GM18519 (cell line): ENCODE measurements at regions not wholly inside any gene's neighbourhood (a gene's known extent, or its start where the extent isn't known, plus 50 kb on each side); places are given as distances from the start of the nearest gene placed in this dataset.

Experiments
- ATAC-seq: cut with Tn5 transposase; IDR thresholded peaks from one replicate; pipeline ENCODE4 v1.9.1; 2021; ENCODE audit warnings: mild to moderate bottlenecking, moderate library complexity; ENCODE audit not compliant: unreplicated experiment, low FRiP score

DNA sequence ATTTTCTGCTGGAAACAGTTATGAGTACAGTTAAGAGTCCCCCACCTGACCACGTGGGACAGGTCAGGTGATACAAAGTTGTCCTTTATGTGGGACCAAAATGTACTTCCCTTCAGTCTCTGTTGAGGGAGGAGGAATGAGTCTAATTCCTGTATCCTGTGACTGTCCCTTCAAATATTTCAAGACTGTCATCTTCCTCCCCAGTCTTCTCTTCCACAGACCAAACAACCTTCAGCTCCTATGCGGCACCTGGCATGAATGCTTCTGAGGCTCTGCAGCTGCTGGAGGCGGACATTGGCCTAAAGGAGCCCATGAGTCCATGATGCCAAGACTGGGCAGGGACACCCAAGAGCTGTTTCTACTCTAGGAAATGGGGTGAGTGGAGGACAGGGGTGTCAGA lies 72.1 kb upstream of the SIM2 start:
- ATAC-seq, result no peak

DNA sequence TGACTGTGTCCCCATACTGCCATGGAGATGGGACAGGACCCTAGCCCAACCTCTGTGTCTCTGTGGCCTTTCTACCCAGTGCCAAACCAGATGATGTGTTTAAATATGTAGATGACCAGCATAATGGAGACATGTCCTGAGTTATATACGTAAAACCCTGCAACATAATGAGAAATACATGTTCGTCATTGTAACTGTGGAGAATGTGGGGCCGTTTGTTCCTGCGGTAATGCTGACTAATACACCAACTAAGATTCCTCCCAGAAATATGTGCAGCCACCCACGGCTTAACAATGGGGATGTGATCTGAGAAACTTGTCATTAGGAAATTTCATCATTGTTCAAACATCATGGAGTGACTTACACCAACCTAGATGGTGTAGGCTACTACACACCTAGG lies 71.7 kb upstream of the SIM2 start:
- no peak for ATAC-seq

DNA sequence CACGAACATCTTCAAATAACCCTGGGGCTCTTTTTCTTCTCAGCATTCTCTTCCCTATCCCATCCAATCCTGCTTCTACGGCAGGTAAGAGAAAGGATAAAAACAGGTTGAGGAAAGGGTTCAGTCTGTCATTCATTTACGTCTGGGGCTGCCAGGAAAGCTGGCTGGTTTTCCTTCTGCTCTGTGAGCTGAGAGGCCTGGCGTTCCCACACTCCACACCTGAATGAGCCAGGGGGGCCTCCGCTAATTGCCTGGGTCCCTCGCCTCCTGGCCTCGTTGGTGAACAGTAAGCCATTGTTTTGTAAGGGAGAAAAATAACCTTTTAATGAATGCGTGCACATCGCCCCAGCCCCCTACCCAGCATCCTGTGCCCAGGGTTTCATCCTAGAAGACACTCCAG lies 70.8 kb upstream of the SIM2 start:
- no peak for ATAC-seq

DNA sequence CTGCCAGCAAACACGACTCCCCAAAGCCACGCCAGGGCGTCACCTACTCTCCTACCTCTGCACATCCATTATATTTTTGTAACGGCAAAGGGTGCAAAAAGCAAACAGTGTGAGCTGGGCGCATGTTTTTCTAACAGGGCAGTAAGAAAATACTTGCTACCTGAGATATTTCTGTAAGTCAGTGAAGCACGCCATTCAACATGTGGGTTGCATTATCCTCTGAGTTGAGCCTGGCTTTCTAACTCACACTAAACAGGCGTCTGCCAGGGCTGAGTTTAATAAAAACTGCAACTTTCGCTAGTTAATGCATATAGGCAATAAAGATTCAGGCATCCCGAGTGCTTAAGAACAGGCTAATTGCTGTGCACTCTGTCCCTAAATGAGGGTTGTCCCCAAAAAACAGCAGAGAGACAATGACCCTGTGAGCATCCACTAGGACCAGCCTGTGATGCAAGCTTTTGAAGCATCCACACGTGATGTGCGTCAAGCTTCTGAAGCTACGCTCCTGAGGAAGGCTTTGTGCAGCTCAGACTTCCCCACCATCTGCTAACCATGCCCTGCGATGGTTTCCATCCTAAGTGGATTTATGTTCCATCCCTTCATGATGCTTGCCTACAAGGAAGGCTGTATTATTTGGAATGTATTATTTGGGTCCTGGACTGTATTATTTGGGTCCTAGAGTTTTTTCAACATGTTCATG lies 70.0 kb upstream of the SIM2 start:
- ATAC-seq, result no peak

DNA sequence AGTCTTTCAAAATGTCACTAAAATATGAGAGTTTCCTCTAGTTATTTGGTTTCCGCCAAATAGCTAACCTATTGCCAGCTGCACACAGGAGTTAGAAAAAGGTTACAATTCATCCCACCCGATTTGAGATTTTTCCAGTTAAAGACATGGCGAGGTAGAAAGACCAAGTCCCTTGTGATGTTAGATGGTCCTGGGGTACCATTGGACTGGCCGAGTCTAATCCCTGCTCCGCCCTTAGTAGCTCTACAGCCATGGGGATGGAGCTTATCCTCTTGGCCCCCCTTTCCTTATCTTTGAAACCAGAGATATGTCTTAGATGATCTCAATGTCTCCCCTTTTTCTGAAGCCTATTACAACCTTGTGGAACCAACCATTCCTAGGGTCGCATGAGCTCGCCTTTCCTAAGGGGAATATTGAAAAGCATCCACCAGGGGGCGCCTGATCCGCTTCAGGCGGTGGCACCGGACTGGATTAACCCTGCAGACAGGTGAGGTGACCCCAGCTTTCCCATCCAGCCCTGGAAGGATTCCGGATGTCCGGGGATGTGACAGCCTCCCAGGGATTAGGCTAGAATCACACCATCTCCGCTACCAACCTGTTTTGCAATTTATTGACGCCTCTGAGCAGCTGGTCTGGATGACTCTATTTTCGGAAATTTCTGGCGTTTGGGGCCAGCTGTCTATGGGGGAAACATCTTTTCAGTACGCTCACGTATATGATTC lies 68.3 kb upstream of the SIM2 start:
- no peak for ATAC-seq

DNA sequence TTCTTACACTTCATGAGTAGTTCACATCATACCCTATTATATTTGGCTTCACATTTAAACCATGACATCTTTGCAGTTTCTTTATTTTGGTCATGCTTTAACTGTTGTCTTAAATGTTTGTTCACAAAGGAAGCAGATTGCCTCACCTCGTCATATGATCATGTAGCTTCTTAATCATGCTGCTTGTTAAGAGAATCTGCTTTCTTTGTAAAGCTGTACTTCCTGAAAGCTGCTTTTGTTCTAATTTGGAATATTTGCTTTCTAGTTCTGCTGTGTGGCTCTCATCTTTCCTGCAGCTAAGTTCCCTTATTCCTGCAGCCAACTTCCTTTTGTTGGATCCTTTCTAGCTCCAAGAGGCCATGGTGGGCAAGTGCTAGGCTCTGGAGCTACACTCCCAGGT lies 62.9 kb upstream of the SIM2 start:
- ATAC-seq, result no peak

DNA sequence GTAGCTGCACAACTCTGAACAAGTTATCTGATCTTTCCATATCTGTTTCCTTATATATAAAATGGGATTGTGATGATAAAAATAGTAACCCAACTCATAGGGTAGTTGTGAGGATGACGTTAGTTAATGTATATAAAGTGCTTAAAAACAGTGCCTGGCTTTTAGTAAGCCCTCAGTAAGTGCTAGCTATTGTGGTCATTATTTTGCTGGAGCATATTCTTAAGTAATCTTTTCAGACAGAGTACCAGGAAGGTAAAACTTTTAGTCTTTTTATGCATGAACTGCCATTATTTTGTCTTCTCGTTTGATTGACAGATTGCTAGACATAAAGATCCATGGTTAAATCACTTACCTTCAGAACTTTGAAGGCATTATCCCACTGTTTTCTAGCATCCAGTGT lies 62.5 kb upstream of the SIM2 start:
- ATAC-seq, result no peak

DNA sequence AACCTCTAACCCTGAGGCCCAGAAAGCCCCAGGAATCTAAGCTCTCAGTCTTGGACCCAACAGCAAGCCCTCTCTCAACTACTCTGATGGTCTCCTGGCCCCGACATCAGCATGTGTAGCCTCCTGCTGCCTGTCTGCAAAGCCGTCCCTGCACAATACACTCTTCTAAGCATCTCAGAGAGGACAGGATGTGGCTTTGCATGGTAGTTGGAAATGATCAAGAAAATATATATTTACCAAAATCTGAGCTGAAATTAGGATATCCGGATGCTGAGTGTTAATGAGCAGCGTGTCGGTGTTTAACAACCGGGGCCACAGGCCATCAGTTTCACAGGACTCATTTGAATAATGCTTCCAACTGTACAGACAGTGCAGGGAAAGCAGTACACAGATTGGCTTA lies 59.1 kb upstream of the SIM2 start:
- no peak for ATAC-seq

DNA sequence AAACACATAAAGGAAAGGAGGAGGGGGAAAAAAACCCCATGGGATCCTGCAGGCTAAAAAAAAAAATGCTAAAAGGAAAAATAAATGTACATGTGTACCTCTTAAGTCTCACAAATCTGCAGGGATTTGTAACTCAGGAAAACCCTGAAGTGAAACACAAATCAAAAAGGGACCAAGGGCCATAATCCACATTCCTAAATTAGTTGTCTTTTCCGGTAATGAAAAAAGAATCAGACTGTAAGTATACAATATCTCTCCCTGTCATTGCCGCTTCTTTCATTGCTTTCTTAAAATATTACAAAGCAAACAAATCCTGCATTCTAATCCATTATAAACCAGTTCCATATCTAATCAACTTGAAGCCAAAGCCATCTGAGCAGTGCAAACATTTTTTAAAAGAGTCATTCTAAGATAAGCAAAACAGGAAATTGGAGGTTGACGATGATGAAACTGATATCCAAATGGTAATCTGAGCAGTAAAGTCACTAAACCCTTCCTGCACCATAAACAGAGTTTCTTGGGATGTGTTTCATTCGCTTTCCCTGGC lies 58.7 kb upstream of the SIM2 start:
- ATAC-seq, result no peak

DNA sequence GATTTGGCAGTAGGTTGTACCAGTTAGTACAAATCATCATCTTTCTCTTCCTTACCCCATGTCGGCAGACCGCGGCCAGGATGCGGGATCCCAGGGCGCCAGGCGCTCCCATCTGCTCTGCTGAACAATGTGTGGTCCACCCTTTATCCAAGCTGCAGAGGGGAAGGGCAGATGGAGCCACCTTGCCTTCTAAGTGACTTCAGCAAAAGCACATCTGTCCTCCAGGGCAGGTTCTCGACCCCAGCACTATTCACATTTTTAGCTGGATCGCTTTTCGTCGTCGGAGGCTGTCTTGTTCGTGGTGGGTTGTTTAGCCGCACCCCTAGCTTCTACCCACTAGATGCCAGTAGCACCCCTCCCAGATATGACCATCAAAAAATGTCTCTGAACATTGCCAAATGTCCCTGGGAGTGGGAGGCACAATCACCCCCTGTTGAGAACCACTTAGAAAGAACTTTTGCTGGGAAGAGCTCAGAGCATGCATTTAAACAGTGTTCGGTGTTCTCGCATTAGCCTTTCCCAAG lies 58.1 kb upstream of the SIM2 start:
- ATAC-seq, result no peak

DNA sequence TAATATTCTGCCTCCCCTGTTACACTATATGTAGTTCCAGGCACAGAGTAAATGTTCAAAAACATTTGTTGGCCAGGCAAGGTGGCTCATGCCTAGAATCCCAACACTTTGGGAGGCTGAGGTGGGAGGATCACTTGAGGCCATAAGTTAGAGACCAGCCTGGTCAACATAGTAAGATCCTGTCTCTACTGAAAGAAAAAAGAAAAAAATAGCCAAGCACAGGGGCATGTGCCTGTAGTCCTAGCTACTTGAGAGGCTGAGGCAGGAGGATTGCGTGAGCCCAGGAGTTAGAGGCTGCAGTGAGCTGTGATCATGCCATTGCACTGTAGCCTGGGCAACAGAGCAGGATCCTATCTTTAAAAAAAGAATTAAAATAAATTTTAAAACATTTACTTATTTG lies 57.6 kb upstream of the SIM2 start:
- ATAC-seq, result no peak

DNA sequence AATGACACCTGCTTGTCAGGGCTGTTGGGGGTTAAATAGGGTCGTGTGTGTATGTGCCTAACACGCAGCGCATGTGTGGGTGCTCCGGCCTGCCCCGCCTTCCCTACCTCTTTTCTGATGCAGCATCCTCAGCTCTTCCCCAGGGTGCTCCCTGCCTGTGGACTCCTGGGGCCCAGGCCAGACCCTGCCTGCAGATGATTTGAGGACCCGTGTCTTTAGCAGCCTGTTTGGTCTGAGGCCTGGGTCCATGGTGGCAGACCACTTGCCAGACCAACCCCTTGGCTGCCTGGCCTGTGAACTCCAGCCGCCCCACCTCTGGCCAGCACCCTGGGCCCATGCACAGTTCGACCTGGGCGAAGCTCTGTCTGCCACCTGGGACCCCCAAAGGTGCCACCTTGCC lies 57.0 kb upstream of the SIM2 start:
- no peak for ATAC-seq

DNA sequence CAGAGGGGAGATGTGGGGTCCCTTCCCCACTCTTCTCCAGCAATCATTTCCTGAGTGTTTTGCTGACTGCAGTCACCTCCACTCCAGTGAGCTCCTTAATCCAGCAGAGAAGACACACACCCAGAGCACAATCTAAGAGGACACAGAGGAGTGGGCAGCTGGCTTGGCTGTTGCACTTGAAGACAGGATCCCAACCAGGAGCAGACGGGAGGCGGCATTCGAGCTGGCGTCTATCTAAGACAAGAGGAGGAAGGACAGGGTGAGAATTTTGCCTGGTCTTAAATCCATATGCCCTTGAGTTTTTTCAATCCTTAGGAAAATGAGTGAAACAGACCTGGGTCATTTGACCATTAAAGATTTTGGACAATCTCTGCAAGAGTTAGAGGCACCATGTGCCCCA lies 56.1 kb upstream of the SIM2 start:
- ATAC-seq, result no peak

DNA sequence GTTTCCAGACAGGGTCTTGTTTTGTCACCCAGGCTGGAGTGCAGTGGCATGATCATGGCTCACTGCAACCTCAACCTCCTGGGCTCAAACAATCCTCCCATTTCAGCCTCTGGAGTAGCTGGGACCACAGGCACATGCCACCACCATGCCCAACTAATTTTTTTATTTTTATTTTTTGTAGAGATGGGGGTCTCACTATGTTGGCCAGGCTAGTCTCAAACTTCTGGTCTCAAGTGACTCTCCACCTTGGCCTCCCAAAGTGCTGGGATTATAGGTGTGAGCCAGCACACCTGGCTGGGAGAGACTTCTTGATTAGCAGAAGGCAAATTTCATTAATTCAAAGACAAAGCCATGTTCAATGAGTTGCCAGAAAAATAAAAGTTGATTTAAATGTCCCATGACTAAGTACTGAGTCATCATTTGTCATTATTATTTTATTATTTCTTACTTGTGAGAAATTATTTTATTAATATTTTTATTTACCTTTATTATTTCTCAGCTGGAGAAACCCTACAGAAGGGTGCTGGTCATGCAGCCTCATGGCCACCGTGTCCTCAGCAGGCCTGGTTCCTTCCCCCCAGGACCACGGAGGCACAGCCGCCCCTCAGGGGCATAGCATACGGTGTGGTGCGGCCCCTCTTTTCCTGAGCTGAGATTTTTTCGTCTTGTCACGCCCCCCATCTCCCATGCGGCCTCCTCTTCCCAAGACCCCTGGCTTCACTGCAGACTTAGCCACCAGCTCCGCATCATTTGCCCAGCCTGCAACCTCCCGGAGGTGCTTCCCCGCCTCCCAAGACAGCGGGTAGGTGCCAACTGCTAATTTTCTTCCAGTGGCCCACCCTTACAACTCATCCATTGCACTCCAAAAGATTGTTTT lies 55.3 kb upstream of the SIM2 start:
- no peak for ATAC-seq

DNA sequence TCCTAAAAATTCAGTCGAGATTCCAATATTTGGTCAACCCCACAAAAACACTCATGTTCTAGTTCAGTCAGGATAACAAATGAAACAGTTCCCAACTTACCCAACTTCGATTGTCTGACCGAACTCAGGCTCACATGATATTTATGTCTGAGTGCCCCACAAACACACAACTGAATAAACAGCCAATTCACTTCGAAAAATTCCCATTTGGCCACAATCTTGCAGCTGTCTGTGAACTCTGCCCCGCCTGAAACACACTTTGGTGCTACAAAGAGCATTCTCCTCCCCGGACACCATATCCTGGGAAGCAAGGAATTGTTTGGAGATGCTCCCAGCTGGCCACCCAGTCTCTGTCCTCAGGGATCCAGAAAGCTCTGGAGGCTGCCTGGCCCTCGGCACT lies 52.9 kb upstream of the SIM2 start:
- no peak for ATAC-seq

DNA sequence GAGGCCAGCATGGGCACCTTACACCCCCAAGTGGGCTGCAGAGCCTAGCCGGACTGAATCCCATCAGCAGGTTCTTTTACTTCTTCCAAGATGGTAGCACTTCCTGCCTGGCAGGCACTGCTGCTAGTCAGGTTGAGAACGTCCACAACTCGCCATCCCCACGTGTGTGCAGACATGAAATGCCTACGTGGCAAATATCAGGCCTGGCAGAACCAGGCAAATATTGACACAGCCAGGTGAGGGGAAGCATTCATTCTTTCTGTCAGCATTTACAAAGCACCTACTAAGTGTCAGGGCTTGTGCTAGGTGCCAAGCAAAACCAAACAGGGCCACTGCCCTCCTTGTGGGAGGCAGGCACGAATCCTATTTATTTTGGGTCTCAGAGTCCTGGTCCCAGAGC lies 52.3 kb upstream of the SIM2 start:
- no peak for ATAC-seq

DNA sequence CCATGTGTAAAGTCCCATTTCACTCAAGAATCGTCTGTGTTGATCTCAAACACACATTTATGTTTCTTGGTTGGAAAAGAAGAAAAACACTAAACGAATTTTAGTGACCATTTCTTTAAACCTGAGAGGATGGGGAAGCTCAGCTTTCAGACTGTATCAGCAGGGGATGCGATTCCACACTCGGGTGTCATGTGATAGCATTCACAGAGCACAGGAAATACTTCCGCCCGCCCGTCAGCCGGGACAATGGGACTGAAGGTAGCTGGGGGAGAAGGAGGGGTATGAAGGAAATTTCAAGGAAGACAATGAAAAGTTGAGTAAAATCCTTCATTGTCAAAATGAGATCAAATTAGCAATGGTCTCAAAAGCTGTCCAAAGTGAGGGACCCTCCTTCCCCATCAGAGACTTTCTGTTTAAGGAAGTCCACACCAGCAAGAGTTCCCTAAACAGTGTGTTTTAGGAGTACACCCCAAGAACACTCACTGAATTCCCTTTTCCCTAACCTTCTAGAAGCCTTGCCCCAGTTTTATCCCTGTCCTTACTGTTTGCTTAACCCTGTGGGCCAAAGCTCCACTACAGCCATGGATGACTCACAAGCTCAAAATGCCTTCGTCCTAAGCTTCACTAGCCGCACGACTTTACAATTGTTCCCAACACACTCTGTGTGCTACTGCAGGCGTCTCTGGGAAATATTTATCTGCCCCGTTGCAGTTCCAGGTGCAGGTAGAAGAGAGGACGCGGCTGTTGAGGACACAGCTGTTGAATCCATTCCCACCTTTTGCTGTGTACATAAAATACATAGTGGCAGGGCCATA lies 51.4 kb upstream of the SIM2 start:
- ATAC-seq, result no peak
